Raji (cell line): ENCODE measurements at regions not wholly inside any gene's neighbourhood (a gene's known extent, or its start where the extent isn't known, plus 50 kb on each side); places are given as distances from the start of the nearest gene placed in this dataset.
A peak's percentile ranks its signal among the peaks of the same experiment; 100 is the strongest.

Source experiments
- POLR2A ChIP-seq: IDR thresholded peaks from 2 replicates; pipeline ENCODE4 v1.6.1; 2011; ENCODE audit warnings: low read depth, low read length, control low read depth; ENCODE audit not compliant: insufficient read depth

GRCh38 chr4:3874525-3875110, 108.4 kb downstream of the ADRA2C start:
- TF ChIP-seq POLR2A: no peak

DNA sequence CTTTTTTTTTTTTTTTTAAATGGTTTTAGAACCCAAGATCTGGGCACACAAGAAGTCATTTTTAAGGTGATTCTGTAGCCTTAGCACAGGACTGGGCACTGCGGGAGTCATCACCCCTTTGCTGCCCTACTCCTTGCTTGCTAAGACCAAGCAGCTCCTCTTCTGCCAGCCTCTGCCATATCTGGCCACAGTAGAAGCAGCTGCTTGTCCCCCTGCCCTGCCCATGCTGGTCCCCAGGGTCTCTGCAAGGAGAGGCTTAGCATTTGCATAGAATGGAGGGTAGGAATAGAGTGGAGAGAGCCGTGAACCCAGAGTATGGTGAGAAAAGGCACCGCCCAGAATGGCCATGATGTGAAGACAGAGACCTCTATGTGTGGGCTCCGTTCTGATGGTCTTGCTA, 109.3 kb downstream of the ADRA2C start:
- no peak for TF ChIP-seq POLR2A

DNA sequence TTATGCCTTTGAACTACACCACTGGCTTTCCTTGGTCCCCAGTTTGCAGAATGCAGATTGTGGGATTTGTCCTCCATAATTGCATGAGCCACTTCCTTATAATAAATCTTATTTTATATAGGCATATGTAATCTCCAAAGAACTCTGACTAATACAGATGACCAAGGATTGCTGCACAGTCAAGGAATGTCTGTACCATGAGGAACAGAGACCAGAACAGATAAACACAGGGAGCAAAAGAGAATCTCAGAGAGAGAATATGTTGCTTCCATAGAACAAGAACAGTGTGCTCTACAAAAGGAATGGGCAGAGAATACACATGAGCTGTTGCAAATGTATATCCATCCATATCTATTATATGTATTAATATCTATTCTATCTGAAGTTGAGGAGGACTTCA, 111.1 kb downstream of the ADRA2C start:
- no peak for TF ChIP-seq POLR2A

- TF ChIP-seq POLR2A: no peak
These were observed 111.7 kb downstream of the ADRA2C start for GRCh38 chr4:3877868-3878267.

DNA sequence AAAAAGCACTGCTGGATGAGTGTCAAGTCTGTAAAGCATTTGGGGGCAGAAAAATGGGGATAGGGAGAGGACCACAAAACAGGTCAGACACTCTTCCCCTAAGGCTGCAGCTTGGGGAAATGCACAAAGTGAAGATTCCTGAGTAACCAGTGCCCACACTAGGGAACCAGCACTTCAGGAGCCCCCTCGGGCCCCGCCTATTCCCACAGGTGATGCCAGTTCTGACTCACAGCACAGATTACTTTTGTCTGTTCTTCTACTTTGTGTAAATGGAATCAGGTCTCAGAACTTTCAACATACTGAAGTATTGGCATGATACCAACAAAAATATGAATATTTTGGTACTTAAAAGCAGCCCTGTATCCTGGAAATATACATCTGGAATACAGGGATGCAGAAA, 112.5 kb downstream of the ADRA2C start:
- no peak for TF ChIP-seq POLR2A

DNA sequence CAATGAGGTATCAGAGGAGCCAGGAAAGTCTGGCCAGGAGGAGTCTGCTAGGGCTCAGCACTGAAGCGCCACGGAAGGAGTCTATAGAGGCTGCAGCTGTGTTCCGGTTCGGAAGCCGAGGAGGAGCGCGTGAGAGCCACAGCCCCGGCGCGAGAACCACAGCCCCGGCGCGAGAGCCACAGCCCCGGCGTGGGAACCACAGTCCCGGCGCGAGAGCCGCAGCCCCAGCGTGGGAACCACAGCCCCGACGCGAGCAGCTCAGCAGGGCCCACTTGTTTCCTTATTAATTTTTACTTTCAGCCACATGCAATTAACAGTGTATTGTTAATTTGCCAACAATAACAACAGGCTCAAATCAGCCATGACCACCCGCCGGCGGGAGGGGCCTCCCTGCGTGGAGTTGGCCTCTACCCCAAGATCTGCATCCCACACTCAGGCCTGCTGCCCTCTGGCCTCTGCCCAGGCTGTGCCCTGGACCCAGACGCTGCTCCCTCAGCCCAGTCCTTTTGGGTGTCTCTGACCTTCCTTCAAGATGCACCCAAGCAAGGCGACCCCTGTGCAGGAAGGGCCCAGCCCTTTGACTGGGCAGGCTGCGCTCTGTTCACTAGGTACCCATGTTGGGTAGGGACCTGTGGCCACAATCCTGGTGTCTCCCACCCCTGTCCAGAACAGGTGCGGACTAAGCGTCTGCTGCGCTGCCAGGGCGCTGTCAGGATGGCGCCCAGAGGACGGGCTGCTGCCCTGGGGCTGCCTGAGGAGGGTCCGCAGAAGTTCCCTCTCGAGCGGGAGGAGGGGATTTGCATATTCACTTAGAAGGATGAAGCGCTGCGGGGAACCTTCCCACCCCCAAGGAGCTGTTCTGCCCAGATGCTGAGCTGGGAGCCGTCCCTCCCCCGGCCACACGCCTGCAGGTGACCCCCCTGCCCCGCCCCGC, 113.8 kb downstream of the ADRA2C start:
- TF ChIP-seq POLR2A: no peak

- TF ChIP-seq POLR2A: no peak
These were observed 114.5 kb downstream of the ADRA2C start for GRCh38 chr4:3880615-3881120.

DNA sequence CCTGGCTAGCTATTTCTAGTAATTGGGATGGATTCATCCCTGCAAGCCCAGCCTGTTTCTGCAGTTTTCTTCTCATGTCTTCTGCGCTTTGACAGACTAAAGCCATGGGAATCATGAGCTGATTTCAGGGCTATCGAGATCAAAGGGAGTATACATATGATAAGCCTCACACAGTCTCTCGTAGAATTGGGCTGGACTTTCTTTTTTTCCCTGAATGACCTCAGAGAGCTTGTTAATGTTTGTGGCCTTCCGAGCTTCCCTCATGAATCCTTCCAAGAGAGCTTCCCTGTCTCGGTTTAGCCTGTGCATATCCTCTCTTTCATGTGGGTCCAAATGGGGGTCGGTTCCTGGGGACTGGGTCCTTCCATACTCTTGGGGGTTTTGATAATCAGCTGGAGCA, 130.3 kb downstream of the ADRA2C start:
- TF ChIP-seq POLR2A: no peak

DNA sequence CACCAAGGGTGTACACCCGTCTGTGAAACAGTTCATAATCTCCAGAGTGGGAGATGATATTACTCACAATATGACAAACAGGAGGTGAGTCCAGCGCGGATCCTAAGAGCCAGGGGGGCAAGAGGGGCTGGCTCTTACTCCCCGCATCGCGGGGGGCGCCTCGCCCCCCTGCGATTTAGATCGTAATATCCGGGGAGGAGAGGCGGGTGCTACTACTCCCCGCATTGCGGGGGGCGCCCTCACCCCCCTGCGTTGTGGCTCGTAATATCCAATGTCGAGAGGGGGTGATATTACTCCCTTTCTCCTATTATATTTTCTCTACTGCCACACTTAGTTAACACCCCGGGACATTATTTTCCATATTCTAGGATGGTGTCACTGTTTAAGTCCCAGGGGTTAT, 131.9 kb downstream of the ADRA2C start:
- TF ChIP-seq POLR2A: no peak

- no peak for TF ChIP-seq POLR2A
These were observed 145.2 kb downstream of the ADRA2C start for GRCh38 chr4:3911252-3911856.

- TF ChIP-seq POLR2A: no peak
These were observed 170.0 kb downstream of the ADRA2C start for GRCh38 chr4:3936184-3936583.

- TF ChIP-seq POLR2A: no peak
These were observed 179.5 kb downstream of the ADRA2C start for GRCh38 chr4:3945511-3946290.

GRCh38 chr4:3954540-3955320, 188.5 kb downstream of the ADRA2C start:
- TF ChIP-seq POLR2A: peak; percentile 82
